ENCODE measurements at regions not wholly inside any gene's neighbourhood (a gene's known extent, or its start where the extent isn't known, plus 50 kb on each side); places are given as distances from the start of the nearest gene placed in this dataset.

GRCh38 chr13:39945226-39945625, 289.8 kb downstream of the COG6 start:
- H3K9me3 ChIP-seq (ENCODE audit: control insufficient read depth, insufficient read depth, low read length): no peaks in the 10 kb centered on the region
- H3K4me1 ChIP-seq (ENCODE audit: insufficient read depth, low read length): no peaks in the 10 kb centered on the region; the same call in 1 of the 2 replicates
- H3K36me3 ChIP-seq (ENCODE audit: insufficient read depth, low read length): no peaks in the 10 kb centered on the region
- H3K9ac ChIP-seq (ENCODE audit: low read depth, low read length): no peak overlapping the region

- no peaks in the 10 kb centered on the region; the same call in 1 of the 2 replicates for H3K4me1 ChIP-seq (ENCODE audit: insufficient read depth, low read length)
- no peak overlapping the region for H3K9ac ChIP-seq (ENCODE audit: low read depth, low read length)
- no peaks in the 10 kb centered on the region for H3K9me3 ChIP-seq (ENCODE audit: control insufficient read depth, insufficient read depth, low read length)
- no peaks in the 10 kb centered on the region for H3K36me3 ChIP-seq (ENCODE audit: insufficient read depth, low read length)
These were observed 291.3 kb downstream of the COG6 start for GRCh38 chr13:39946769-39947168.

- Histone ChIP-seq H3K9ac (ENCODE audit: low read depth, low read length) (no peak overlapping the region), H3K9me3 (ENCODE audit: control insufficient read depth, insufficient read depth, low read length) (no peaks in the 10 kb centered on the region), H3K4me1 (ENCODE audit: insufficient read depth, low read length) (no peaks in the 10 kb centered on the region), H3K36me3 (ENCODE audit: insufficient read depth, low read length) (no peaks in the 10 kb centered on the region)
These were observed 295.8 kb downstream of the COG6 start for GRCh38 chr13:39951301-39951700.

DNA sequence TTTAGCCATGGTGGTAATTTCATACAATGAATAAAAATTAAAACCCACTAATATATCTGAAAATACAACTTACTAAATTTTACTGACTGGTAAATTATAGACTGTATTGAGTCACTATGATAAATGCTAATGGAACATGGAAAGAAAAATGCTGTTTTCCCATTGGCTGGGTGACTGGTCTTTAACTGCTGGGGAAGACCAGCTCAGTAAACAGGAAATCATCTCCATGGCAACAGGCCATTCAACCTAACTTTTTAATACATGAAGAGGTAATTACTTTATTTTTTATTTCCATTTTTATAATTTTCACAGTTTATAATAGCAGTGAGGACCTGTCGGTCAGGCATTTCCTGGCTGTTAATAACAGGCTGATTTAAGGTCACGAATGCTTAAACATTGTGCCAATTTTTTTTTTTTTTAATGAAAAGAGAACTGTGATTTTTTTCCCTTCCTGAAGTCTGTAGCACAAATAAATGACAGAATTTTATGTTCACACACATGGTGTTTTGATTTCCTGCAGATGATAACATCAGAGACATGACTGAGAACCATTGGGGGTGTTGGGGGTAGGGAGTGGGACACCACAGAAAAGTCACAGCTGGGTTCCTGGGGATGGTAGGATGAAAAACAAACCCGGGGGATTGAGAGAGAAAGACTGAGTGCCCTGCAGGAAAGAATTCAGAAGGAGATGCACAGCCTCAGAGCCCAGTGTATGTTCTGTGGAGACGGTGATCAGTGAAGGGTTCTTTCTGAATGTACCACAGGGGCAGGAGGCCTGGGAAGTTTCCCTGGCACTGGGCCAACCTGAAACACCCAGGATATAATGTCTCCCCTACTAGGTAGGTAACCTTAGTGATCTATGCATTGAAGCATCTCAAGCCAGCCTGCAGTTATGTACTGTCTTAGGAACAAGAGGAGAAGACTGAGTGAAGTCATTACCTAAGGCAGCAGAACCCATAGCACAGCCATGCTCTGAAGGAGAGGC, 297.1 kb downstream of the COG6 start:
- Histone ChIP-seq H3K9me3 (ENCODE audit: control insufficient read depth, insufficient read depth, low read length) (no peaks in the 10 kb centered on the region), H3K9ac (ENCODE audit: low read depth, low read length) (no peak overlapping the region), H3K4me1 (ENCODE audit: insufficient read depth, low read length) (no peaks in the 10 kb centered on the region), H3K36me3 (ENCODE audit: insufficient read depth, low read length) (no peaks in the 10 kb centered on the region)

DNA sequence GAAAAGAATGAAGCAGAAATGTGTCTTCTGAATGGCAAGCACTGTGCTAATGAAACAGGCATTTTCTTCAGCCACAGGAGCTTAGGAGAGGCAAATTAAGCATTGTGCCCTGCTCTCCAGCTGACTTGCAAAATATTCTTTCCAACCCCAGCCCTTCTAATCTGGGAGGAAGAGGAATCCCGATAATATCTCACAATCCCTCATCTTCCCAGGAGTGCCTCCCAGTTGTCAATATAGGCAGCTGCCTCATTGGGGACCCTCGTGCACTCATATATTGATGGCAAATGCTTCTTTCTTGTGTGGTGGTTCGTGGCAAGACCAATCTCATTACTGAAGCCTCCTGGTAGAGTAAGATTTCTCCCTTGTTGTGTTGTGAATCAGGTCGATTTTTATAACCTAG, 299.0 kb downstream of the COG6 start:
- no peak overlapping the region for H3K9ac ChIP-seq (ENCODE audit: low read depth, low read length)
- H3K36me3 ChIP-seq (ENCODE audit: insufficient read depth, low read length): no peaks in the 10 kb centered on the region
- H3K4me1 ChIP-seq (ENCODE audit: insufficient read depth, low read length): no peaks in the 10 kb centered on the region

GRCh38 chr13:39955560-39955959, 300.1 kb downstream of the COG6 start:
- no peak overlapping the region for H3K9ac ChIP-seq (ENCODE audit: low read depth, low read length)
- H3K36me3 ChIP-seq (ENCODE audit: insufficient read depth, low read length): no peaks in the 10 kb centered on the region
- no peaks in the 10 kb centered on the region for H3K9me3 ChIP-seq (ENCODE audit: control insufficient read depth, insufficient read depth, low read length)
- no peaks in the 10 kb centered on the region for H3K4me1 ChIP-seq (ENCODE audit: insufficient read depth, low read length)

More for the DNA sequence above, 299.0 kb downstream of the COG6 start:
- no peaks in the 10 kb centered on the region for H3K9me3 ChIP-seq (ENCODE audit: control insufficient read depth, insufficient read depth, low read length)

DNA sequence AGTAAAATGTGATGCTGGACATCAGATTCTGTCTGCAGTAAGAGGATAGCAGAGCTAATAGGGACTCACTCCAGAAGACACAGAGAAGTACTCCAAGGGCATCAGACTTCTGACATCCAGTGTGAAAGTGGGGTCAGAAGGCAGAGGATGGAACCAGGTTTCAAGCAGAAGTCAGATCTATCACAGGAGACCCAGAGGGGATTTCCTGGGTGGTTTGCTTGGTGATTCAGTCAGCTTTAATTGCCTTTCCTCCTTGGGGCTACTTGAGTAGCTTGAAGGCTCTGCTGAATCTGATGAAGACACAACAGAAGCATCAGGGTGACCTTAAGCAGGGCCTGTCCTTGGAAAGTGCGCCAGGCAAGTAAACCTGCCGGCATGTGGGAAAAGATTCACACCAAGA, 300.6 kb downstream of the COG6 start:
- Histone ChIP-seq H3K4me1 (ENCODE audit: insufficient read depth, low read length) (no peaks in the 10 kb centered on the region), H3K36me3 (ENCODE audit: insufficient read depth, low read length) (no peaks in the 10 kb centered on the region), H3K9ac (ENCODE audit: low read depth, low read length) (no peak overlapping the region), H3K9me3 (ENCODE audit: control insufficient read depth, insufficient read depth, low read length) (no peaks in the 10 kb centered on the region)

GRCh38 chr13:39957868-39958677, 302.6 kb downstream of the COG6 start:
- Histone ChIP-seq H3K9me3 (ENCODE audit: control insufficient read depth, insufficient read depth, low read length) (no peaks in the 10 kb centered on the region), H3K36me3 (ENCODE audit: insufficient read depth, low read length) (no peaks in the 10 kb centered on the region), H3K9ac (ENCODE audit: low read depth, low read length) (no peak overlapping the region), H3K4me1 (ENCODE audit: insufficient read depth, low read length) (no peaks in the 10 kb centered on the region)

- Histone ChIP-seq H3K36me3 (ENCODE audit: insufficient read depth, low read length) (no peaks in the 10 kb centered on the region), H3K9ac (ENCODE audit: low read depth, low read length) (no peak overlapping the region), H3K4me1 (ENCODE audit: insufficient read depth, low read length) (no peaks in the 10 kb centered on the region), H3K9me3 (ENCODE audit: control insufficient read depth, insufficient read depth, low read length) (no peaks in the 10 kb centered on the region)
These were observed 304.2 kb downstream of the COG6 start for GRCh38 chr13:39959497-39960144.

GRCh38 chr13:39960191-39960590, 304.7 kb downstream of the COG6 start:
- no peaks in the 10 kb centered on the region for H3K4me1 ChIP-seq (ENCODE audit: insufficient read depth, low read length)
- H3K9me3 ChIP-seq (ENCODE audit: control insufficient read depth, insufficient read depth, low read length): no peaks in the 10 kb centered on the region
- H3K36me3 ChIP-seq (ENCODE audit: insufficient read depth, low read length): no peaks in the 10 kb centered on the region
- no peak overlapping the region for H3K9ac ChIP-seq (ENCODE audit: low read depth, low read length)

DNA sequence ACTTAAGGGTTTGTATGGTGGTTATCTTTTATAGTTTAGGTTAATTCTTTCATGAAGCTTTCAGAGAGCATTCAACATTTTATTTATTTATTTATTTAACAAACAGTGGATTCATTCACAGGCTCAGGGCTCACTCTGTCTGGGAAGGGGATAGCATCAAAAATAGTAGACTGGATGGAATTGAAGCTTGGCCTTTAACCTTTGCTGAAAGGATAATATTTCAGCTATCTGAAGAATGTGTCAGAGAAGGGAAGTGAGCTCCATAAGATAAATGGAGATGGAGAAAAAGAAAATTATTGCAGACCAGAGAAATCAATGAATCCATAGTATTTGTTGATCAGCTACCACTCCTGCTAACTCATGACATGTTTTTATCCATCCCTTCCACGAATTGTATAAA, 305.6 kb downstream of the COG6 start:
- no peaks in the 10 kb centered on the region for H3K9me3 ChIP-seq (ENCODE audit: control insufficient read depth, insufficient read depth, low read length)
- no peak overlapping the region for H3K9ac ChIP-seq (ENCODE audit: low read depth, low read length)
- no peaks in the 10 kb centered on the region for H3K4me1 ChIP-seq (ENCODE audit: insufficient read depth, low read length)
- no peaks in the 10 kb centered on the region for H3K36me3 ChIP-seq (ENCODE audit: insufficient read depth, low read length)

GRCh38 chr13:39963612-39964011, 308.1 kb downstream of the COG6 start:
- Histone ChIP-seq H3K9me3 (ENCODE audit: control insufficient read depth, insufficient read depth, low read length) (no peaks in the 10 kb centered on the region), H3K9ac (ENCODE audit: low read depth, low read length) (no peak overlapping the region), H3K4me1 (ENCODE audit: insufficient read depth, low read length) (no peaks in the 10 kb centered on the region), H3K36me3 (ENCODE audit: insufficient read depth, low read length) (no peaks in the 10 kb centered on the region)

DNA sequence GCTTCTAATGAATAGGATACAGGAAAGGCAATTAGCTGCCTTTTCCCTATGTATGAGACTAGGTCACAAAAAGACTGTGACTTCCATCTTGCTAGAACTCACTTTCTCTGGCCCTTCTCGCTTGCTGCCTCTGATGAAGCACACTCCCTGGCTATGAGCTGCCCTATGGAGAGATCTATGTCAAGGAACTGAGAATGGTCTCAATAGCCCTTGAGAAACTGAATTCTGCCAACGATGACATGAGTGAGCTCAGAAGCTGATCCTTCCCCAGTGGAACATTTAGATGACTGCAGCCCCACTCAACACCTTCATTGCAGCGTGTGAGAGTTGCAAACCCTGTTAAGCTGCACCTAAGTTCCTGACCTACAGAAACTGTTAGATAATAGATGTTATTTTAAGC, 309.8 kb downstream of the COG6 start:
- Histone ChIP-seq H3K4me1 (ENCODE audit: insufficient read depth, low read length) (no peaks in the 10 kb centered on the region), H3K9me3 (ENCODE audit: control insufficient read depth, insufficient read depth, low read length) (no peaks in the 10 kb centered on the region), H3K9ac (ENCODE audit: low read depth, low read length) (no peak overlapping the region), H3K36me3 (ENCODE audit: insufficient read depth, low read length) (no peaks in the 10 kb centered on the region)

GRCh38 chr13:39967199-39967959, 311.9 kb downstream of the COG6 start:
- no peaks in the 10 kb centered on the region for H3K4me1 ChIP-seq (ENCODE audit: insufficient read depth, low read length)
- H3K36me3 ChIP-seq (ENCODE audit: insufficient read depth, low read length): no peaks in the 10 kb centered on the region
- no peak overlapping the region for H3K9ac ChIP-seq (ENCODE audit: low read depth, low read length)
- H3K9me3 ChIP-seq (ENCODE audit: control insufficient read depth, insufficient read depth, low read length): no peaks in the 10 kb centered on the region; the same call in 1 of the 2 replicates

All from ES-I3 (cell line).